GM23338 (cell line): ENCODE measurements at regions not wholly inside any gene's neighbourhood (a gene's known extent, or its start where the extent isn't known, plus 50 kb on each side); places are given as distances from the start of the nearest gene placed in this dataset.
"Not testable (repeated sequence)": the region's sequence is repeated elsewhere in the genome, so short reads cannot be mapped to it uniquely, and the experiment has no call there.

Experiments
- ATAC-seq: fragments of 200-7000 bp; cut with Tn5 transposase; 3 replicates; pipeline ENCODE4 v1.9.1; 2020
- DNase-seq: peaks from one replicate; pipeline ENCODE4 v3.0.0-alpha.2; 2015; ENCODE audit warnings: low spot score
- H2AFZ ChIP-seq: fragments of 200-600 bp; sonication (generic); 2 replicates; pipeline ENCODE4 v1.8.0; 2016; ENCODE audit warnings: antibody characterized with exemption, mild to moderate bottlenecking, moderate library complexity
- H3F3A ChIP-seq: fragments of 200-600 bp; sonication (generic); replicated peaks from 2 replicates; pipeline ENCODE4 v1.8.0; 2017; ENCODE audit warnings: antibody characterized with exemption, mixed run types, low read depth
- H3K27ac ChIP-seq: fragments of 200-600 bp; sonication (generic); 2 replicates; pipeline ENCODE4 v1.6.1; 2016; ENCODE audit warnings: low read depth
- H3K27me3 ChIP-seq: fragments of 200-600 bp; sonication (generic); 2 replicates; pipeline ENCODE4 v1.8.0; 2016; ENCODE audit warnings: mild to moderate bottlenecking, mixed run types, moderate library complexity; ENCODE audit not compliant: insufficient read depth
- H3K36me3 ChIP-seq: fragments of 200-600 bp; sonication (generic); 2 replicates; pipeline ENCODE4 v1.8.0; 2016; ENCODE audit warnings: mild to moderate bottlenecking; ENCODE audit not compliant: insufficient read depth
- H3K4me1 ChIP-seq: fragments of 200-600 bp; sonication (generic); 2 replicates; pipeline ENCODE4 v1.8.0; 2016; ENCODE audit warnings: mild to moderate bottlenecking, moderate library complexity; ENCODE audit not compliant: insufficient read depth
- H3K4me2 ChIP-seq: fragments of 200-600 bp; sonication (generic); 2 replicates; pipeline ENCODE4 v1.7.1; 2017; ENCODE audit warnings: mixed run types
- H3K4me3 ChIP-seq: fragments of 200-600 bp; sonication (generic); 2 replicates; pipeline ENCODE4 v1.6.1; 2016; ENCODE audit warnings: mixed run types
- H3K79me2 ChIP-seq: fragments of 200-600 bp; sonication (generic); replicated peaks from 2 replicates; pipeline ENCODE4 v1.8.0; 2017; ENCODE audit warnings: mild to moderate bottlenecking; ENCODE audit not compliant: insufficient read depth
- H3K9me2 ChIP-seq: fragments of 200-600 bp; sonication (generic); 2 replicates; pipeline ENCODE4 v1.8.0; 2017; ENCODE audit not compliant: insufficient read depth
- H4K20me1 ChIP-seq: fragments of 200-600 bp; sonication (generic); replicated peaks from 2 replicates; pipeline ENCODE4 v1.8.0; 2017; ENCODE audit warnings: mild to moderate bottlenecking; ENCODE audit not compliant: insufficient read depth
- H3K27ac Mint-ChIP-seq: 2 replicates; pipeline ENCODE4 v1.8.0; 2020; ENCODE audit warnings: inconsistent platforms, mild to moderate bottlenecking, moderate library complexity, mixed read lengths
- H3K27me3 Mint-ChIP-seq: 3 replicates; pipeline ENCODE4 v1.8.0; 2022; ENCODE audit warnings: low read depth, mild to moderate bottlenecking, moderate library complexity, mixed read lengths, inconsistent platforms; ENCODE audit not compliant: insufficient read depth, poor library complexity
- H3K36me3 Mint-ChIP-seq: 3 replicates; pipeline ENCODE4 v1.8.0; 2021; ENCODE audit warnings: low read depth, mild to moderate bottlenecking, inconsistent platforms, moderate library complexity, mixed read lengths
- H3K4me1 Mint-ChIP-seq: 3 replicates; pipeline ENCODE4 v1.8.0; 2020; ENCODE audit warnings: mild to moderate bottlenecking, inconsistent platforms, mixed read lengths
- H3K4me3 Mint-ChIP-seq: 3 replicates; pipeline ENCODE4 v1.8.0; 2021; ENCODE audit warnings: moderate library complexity, mild to moderate bottlenecking, inconsistent platforms, mixed read lengths
- H3K9me3 Mint-ChIP-seq: 3 replicates; pipeline ENCODE4 v1.8.0; 2020; ENCODE audit warnings: moderate library complexity, mild to moderate bottlenecking, inconsistent platforms, mixed read lengths
- ETS1 ChIP-seq: IDR thresholded peaks from 2 replicates; pipeline ENCODE4 v1.6.1; 2016; ENCODE audit warnings: antibody characterized with exemption
- JUNB ChIP-seq: IDR thresholded peaks from one replicate; pipeline ENCODE4 v1.6.1; 2016; ENCODE audit warnings: antibody characterized with exemption; ENCODE audit not compliant: unreplicated experiment
- REST ChIP-seq: IDR thresholded peaks from one replicate; pipeline ENCODE4 v1.6.1; 2018; ENCODE audit warnings: antibody characterized with exemption; ENCODE audit not compliant: unreplicated experiment
- ZNF462 ChIP-seq: fragments of 250-450 bp; sonication (Bioruptor Pico); IDR thresholded peaks from 2 replicates; pipeline ENCODE4 v1.5.0; 2020; ENCODE audit warnings: mild to moderate bottlenecking, moderate library complexity

GRCh38 chr15:69570997-69571396, 118.4 kb downstream of the RPLP1 start:
- ATAC-seq: no peak

GRCh38 chr15:69573278-69573677, 120.7 kb downstream of the RPLP1 start:
- H3K27me3 ChIP-seq, H3K36me3 Mint-ChIP-seq: not testable (repeated sequence)

More at GRCh38 chr15:69570997-69571396, 118.4 kb downstream of the RPLP1 start:
- Histone ChIP-seq H3K9me2 (no peaks in the 10 kb centered on the region), H3K27ac (no peak overlapping the region), H3K4me1 (no peaks in the 10 kb centered on the region), H3K27me3 (no peaks in the 10 kb centered on the region), H4K20me1 (no peaks in the 10 kb centered on the region), H2AFZ (no peak overlapping the region), H3K79me2 (no peaks in the 10 kb centered on the region), H3K4me3 (no peak overlapping the region), H3K36me3 (no peaks in the 10 kb centered on the region), H3K4me2 (no peak overlapping the region), H3F3A (no peaks in the 10 kb centered on the region)
- Mint-ChIP-seq H3K36me3 (no peaks in the 10 kb centered on the region), H3K9me3 (no peaks in the 10 kb centered on the region), H3K4me1 (peaks cover 10% of the 10 kb centered on the region), H3K4me3 (no peak overlapping the region), H3K27me3 (peaks cover 8% of the 10 kb centered on the region), H3K27ac (no peak overlapping the region)
- TF ChIP-seq REST: no peak
- TF ChIP-seq JUNB: no peak
- no peak for DNase-seq

GRCh38 chr15:69573815-69574475, 121.3 kb downstream of the RPLP1 start:
- no peak overlapping the region for H3K27ac Mint-ChIP-seq
- Histone ChIP-seq H4K20me1 (no peaks in the 10 kb centered on the region), H3K4me1 (no peaks in the 10 kb centered on the region), H3K27me3 (no peaks in the 10 kb centered on the region), H3F3A (no peaks in the 10 kb centered on the region), H3K36me3 (no peaks in the 10 kb centered on the region), H3K9me2 (no peaks in the 10 kb centered on the region), H3K4me2 (no peak overlapping the region), H3K4me3 (no peak overlapping the region), H3K27ac (no peak overlapping the region), H2AFZ (peak overlapping the region; percentile 52; the same call in 1 of the 2 replicates), H3K79me2 (no peaks in the 10 kb centered on the region)
- H3K9me3 Mint-ChIP-seq: no peaks in the 10 kb centered on the region
- no peak overlapping the region for H3K4me3 Mint-ChIP-seq
- no peaks in the 10 kb centered on the region for H3K36me3 Mint-ChIP-seq
- H3K27me3 Mint-ChIP-seq: peaks cover 8% of the 10 kb centered on the region
- DNase-seq: no peak
- peaks cover 10% of the 10 kb centered on the region for H3K4me1 Mint-ChIP-seq
- no peak; the same call in 1 of the 3 replicates for ATAC-seq
- no peak for TF ChIP-seq ETS1
- TF ChIP-seq ZNF462 (CRISPR knock-in tag): no peak

More at GRCh38 chr15:69573278-69573677, 120.7 kb downstream of the RPLP1 start:
- H3K4me1 ChIP-seq, H3K9me3 Mint-ChIP-seq, H3K27ac ChIP-seq, H3K79me2 ChIP-seq, H3K4me3 ChIP-seq, ATAC-seq, H3K36me3 ChIP-seq, H3K9me2 ChIP-seq, H3K27ac Mint-ChIP-seq, H2AFZ ChIP-seq, DNase-seq, H3F3A ChIP-seq, H3K4me2 ChIP-seq, H3K27me3 Mint-ChIP-seq, H3K4me3 Mint-ChIP-seq, H4K20me1 ChIP-seq: not testable (repeated sequence)
- H3K4me1 Mint-ChIP-seq: peaks cover 10% of the 10 kb centered on the region
